HEK293T (cell line): ENCODE measurements at regions not wholly inside any gene's neighbourhood (a gene's known extent, or its start where the extent isn't known, plus 50 kb on each side); places are given as distances from the start of the nearest gene placed in this dataset.

ENCODE experiments used
- CTBP1 ChIP-seq: fragments of 450-650 bp; IDR thresholded peaks from 2 replicates; pipeline ENCODE4 v1.6.1; 2016; ENCODE audit warnings: borderline replicate concordance
- ELF4 ChIP-seq: fragments of 450-650 bp; IDR thresholded peaks from 2 replicates; pipeline ENCODE4 v1.6.1; 2017; ENCODE audit warnings: antibody characterized with exemption
- FOXA1 ChIP-seq: fragments of 450-650 bp; IDR thresholded peaks from 2 replicates; pipeline ENCODE4 v1.6.1; 2016; ENCODE audit warnings: mild to moderate bottlenecking
- FOXK2 ChIP-seq: fragments of 450-650 bp; IDR thresholded peaks from 2 replicates; pipeline ENCODE4 v1.6.1; 2016; ENCODE audit warnings: mild to moderate bottlenecking
- FOXM1 ChIP-seq: fragments of 450-650 bp; IDR thresholded peaks from 2 replicates; pipeline ENCODE4 v1.6.1; 2017; ENCODE audit warnings: mild to moderate bottlenecking, borderline replicate concordance
- HDGF ChIP-seq: fragments of 450-650 bp; IDR thresholded peaks from 2 replicates; pipeline ENCODE4 v1.6.1; 2017; ENCODE audit warnings: antibody characterized with exemption, borderline replicate concordance
- NFRKB ChIP-seq: fragments of 450-650 bp; IDR thresholded peaks from 2 replicates; pipeline ENCODE4 v1.6.1; 2016; ENCODE audit warnings: mild to moderate bottlenecking, moderate library complexity
- TARDBP ChIP-seq: fragments of 450-650 bp; IDR thresholded peaks from 2 replicates; pipeline ENCODE4 v1.6.1; 2016

- TF ChIP-seq FOXM1 (no peak), HDGF (no peak), TARDBP (no peak), ELF4 (no peak), FOXA1 (no peak), FOXK2 (no peak), CTBP1 (no peak), NFRKB (no peak)
These were observed 398.0 kb downstream of the OTOL1 start for GRCh38 chr3:161894657-161895056.
